A172 (cell line): ENCODE measurements at regions not wholly inside any gene's neighbourhood (a gene's known extent, or its start where the extent isn't known, plus 50 kb on each side); places are given as distances from the start of the nearest gene placed in this dataset.

ENCODE experiments used
- DNase-seq: peaks from one replicate; pipeline ENCODE4 v3.0.0-alpha.2; 2015; ENCODE audit warnings: low spot score

DNA sequence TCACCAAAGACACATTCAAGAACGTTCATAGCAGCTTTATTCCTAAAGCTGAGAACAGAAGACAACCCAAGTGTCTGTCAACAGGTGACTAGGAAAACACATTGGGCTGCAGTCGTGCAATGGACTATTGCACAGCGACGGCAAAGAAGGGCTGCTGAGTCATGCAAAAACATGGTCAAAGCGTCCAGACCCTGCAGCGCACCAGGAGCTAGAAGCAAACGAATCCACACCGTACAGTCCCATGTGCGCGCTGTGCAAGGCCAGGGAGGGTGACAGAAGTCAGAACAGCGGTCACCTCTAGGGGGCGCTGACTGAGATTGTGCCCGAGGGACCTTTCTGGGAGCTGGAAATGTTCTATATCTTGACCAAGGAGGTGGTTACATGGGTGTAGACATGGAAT is 266.4 kb downstream of the MAF start:
- DNase-seq, result no peak

DNA sequence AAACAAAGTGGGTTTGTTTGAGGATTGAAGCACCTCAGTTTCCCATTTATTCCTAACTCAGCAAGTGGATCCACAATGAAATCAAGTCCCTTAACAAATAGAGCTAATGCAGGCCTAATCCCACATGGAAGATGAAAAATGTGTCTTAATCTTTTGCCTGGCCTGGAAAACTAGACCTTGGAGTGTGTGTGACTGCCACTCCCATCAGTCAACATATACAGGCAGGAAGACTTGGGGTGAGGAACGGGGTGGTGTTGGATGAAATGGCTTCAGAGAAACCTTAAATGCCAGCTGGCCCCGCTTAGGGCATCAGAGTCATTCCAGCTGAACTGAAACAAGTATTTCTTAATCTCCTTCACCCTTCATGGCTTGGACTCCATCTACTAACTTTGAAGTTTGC is 269.5 kb downstream of the MAF start:
- no peak for DNase-seq

DNA sequence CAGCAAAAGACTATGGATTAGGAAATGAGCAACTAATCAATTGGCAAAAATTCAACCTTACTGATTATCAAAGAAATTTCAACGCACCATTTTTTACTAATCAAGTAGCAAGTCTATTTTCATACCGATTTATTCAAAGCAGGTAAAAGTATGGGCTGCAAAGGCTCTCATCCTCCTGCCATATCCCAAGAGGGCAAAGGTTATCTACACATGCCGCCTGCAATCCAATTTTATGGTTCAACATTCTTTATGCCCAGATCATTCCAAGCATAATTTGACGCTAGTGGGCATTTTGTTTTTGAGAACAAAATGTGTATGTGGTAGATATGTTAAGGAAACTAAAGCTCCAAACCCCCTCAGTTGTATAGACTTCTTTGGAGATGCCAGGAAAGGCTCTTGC is 270.6 kb downstream of the MAF start:
- DNase-seq, result no peak

DNA sequence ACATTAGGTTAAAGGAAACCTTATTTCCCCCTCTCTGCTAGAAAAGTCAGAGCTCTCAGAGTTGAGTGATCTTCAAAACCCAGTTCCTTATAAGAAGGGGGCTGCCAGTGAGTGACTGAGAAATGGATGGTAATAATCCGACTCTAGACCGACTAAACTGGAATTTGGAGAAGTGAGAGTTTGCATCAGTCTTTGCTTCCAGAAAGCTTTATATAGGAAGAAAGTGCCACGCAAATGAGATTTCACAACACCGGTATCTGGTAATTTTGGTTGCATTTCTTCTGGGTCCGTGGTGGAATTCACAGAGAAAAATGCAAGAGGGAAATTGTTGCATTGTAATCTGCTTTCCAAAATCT is 271.4 kb downstream of the MAF start:
- no peak for DNase-seq

DNA sequence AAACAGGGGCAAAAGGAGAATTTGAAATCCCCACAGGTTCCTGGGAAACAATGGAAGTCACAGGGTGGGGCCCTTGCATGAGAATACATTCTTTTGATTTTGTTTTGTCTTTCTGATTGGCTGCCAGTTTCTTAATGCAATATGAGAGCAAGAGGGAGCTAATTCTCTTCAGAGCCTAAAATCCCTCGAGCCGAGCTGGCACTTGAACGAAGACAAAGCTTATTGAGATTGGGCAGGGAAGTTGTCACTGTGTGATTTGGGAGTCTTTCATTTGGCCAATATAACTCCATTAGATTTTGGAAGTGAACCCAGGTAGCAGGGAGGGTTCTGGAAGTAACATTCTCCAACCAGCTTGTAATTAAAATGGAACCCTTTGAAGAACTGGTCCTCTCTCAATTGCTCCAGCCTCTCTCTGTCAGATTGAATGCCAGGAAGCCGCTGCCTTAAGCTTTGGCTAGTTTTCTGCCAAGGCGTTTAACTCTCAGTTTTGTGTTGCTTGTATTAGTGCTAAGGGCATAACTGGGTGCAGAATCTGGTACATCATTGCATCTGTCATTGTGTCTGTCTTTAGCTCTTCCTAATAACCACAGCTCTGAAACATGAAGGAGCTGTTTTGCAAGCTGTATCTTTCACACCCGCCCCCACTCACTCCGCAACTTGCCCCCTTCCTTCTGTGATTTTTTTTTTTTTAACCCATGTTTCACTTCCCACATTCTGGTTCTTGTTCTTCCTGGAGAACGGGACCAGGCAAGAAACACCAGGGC is 272.0 kb downstream of the MAF start:
- DNase-seq, result no peak

DNA sequence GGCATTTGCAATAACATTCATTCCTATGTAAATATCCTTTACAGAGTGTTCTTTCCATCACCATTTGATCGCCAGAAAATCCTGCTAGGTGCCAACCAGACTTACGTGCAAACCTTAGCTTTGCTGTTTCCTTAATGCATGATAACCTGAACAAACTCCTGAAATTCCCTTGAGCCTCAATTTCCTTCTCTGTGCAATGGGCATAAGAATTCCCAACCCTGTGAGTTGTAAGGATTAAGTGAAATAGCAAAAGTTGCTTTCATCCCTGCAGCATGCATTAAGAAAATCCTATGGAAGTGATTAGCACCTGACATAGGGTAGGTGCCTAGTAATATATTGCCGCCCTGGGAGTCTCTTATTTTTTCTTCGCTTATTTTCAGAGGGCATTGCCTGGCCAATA is 272.7 kb downstream of the MAF start:
- DNase-seq, result no peak

DNA sequence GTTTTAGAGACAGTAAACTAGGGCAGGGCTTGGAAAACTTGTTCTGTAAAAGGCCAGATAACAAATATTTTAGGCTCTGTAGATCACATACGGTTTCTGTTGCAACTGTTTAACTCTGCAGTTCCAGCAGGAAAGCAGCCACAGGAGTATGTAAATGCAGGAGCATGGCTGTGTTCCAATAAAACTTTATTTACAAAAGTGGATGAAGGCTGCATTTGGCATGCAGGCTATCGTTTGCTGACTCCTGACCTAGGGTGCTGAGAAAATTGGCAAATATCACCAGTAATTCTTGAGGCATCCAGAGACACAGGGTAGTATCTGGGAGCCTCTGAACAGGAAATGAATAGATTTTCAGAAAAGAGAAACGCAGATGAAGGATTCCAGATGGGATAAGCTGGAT is 274.0 kb downstream of the MAF start:
- no peak for DNase-seq

DNA sequence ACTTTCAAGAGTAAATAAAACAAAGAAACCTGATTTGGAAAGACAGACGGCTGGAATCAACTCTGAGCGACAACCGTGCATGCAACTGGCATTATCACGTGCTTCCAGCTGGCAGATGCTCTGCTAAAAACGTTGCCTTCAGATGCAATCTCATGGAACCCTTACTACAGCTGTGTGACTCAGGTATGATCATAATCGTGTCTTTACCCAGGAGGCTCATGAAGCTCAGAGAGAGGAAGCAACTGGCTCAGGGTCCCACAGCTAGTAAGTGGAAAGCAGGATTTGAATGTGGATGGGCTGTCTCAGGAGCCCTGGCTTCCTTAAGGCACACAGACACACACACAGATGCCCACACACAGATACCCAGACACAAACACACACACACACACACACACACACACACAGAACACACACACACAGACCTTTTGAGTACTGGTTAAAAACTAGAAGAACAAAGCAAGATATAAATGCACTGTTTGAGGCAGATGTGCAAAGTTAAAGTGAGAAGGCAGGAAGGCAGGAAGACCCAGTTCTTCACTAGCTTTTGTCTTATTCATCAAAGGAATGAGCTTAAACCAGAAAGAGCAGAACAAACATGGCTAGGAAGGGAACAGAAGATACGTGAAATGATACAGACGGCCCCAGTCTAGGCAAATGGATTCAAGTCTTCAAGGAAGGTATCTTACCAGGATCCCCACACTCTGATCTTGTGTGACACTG is 275.2 kb downstream of the MAF start:
- no peak for DNase-seq

DNA sequence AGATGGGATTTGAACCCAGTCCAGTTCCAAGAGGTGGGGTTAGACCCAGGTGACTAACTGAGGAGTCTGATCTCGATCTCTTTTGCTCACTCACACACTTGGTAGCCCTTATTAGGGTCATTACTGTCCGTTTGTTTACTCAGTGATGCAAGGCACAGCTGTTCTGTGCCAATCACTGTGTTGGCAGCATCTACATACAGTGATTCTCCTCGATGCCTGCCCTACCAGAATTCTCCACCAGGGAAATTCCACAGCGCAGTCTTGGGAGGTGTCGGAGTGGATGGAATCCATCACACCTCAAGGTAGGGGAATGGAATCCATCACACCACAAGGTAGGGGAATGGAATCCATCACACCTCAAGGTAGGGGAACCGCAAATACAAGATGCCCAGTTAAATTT is 279.6 kb downstream of the MAF start:
- DNase-seq, result no peak

DNA sequence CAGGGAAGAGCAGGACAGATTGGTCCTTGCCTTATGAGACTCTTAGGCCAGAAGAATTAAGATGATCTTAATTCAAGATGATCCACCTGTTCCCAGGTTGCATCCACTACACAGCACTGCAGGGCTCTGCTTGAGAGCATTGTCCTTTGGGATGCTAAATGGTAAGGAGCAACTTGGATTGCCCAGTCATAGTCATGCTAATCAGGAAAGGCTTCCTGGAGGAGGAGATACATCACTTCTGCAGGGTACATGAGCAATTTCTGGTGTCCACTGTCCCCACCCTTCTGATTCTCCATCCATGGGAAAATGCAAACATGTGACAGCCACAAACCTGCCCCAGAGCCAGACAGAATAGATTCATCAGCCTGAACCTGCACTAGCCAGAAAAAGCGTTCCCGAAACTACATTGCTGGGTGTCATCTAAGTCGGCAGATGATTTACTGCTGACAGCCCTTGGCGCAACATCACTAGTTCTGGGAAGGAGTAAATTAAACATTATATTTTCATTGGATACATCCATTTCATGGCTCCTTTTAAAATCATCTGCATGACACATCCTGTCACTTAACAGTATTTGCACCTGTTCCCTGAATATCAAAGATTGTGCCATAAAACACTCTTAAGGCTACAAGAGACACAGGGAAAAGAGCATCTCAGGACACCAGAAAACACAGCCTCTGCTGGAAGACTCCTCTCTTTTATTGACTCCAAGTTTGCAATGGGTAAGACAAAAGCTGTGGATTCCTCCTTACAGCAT is 282.2 kb downstream of the MAF start:
- DNase-seq, result no peak

DNA sequence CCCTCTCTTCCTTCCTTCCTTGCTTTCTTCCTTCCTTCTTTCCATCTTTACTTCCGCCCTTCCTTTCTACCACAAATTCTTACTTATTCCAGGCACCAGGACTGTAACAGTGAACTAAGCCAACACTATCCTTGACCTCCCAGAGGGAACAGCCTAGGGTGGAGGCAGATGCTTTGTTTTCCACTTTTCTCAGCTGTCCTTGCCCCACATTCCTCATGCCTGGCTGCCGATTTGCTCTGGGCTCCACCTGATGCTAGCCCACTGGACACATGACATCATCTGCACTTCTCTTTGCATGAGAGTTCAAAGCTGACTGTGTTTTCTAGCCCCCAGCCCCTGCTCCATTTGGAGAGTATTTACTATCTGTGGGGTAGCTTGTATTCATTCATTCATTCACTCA is 283.0 kb downstream of the MAF start:
- DNase-seq, result no peak

DNA sequence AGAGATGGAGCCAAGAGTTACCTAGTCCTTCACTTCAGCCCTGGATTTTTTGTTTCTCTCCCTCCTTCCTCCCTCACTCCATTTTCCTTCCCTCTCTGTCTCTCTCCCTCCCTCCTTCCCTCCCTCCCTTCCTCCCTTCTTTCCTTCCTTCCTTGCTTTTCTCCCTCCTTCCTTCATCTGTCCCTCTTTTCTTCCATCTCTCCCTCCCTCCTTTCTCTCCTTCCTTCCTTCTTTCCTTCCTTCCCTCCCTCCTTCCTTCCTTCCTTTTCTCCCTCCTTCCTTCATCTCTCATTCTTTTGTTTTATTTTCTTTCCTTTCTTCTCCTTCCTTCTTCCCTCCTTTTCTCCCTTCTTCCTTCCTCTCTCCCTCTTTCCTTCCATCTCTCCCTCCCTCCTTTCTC is 283.5 kb downstream of the MAF start:
- DNase-seq, result no peak

DNA sequence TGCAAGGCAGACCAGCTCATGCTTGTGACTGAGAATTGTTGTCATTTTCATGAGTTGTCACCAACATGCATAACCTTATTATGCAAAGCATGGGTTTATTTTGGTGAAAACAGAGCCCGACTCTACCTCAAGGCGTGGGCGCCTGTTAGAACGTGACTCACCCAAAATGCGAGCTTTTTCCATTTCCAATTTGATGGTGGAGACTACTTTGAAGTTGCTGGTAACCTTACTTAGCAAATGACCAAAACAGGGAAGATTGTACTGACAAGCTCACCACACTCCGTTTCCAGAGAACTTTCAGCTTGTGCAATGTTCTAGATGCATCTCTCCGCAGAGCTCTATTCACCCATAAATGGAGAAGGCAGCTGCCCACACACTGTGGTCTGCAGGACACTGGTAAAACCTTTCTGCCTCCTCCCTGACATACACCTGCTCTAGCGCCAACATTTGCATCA is 284.5 kb downstream of the MAF start:
- no peak for DNase-seq

DNA sequence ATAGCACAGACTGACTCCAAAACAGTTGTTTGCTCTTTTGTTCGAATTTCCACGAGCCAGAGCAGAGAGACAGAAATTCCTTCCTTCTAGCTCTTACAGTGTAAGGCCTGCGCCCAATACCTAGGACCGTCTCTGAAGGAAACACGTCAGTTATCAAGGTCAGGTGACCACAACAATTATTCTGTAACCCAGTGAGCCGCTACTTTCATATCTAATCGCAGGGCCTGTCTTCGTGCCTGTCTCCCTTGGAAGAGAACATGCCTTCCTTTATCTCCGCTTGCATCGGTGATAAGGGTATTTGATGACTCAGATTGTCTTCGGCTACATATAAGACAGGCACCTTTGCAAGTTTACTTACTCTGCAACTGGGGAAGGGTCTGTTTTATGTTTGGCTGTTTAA is 288.0 kb downstream of the MAF start:
- DNase-seq, result no peak

DNA sequence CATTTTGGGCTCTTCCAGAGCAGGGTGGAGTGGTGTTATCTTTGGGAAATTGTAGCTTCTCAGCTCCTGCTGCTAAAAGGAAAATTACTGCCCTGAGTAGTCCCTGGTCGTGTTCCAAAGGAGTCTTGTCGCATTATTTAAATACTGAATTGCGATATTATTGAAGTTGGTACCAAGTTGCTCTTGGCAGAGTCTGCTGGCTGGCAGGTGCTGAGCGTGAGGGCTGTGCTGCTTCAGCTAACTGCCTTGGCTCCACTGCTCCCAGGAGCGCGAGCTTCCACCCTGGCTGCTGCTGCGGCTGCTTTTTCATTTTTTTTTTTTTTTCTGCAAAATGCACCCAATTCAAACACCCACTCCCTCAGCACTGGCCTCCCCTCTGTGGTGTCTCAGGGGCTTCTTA is 289.8 kb downstream of the MAF start:
- DNase-seq, result no peak

DNA sequence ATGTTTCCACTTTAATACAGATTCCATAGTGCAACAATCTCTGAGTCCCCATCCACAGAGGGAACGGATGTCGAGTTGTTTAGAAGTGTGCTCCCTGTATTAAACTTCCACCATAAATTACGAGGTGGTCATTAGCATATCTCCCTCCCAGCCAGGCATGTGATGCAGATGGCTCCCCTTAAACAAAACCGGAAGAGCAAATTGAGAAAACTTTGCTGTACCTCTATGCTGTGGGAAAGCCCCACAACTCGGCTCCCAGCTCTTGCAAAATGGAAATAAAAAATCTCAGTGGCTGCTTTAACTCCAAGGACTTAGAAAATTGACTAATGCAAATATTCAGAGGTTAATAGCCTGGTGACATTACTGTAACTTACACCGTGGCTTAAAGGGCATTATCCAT is 290.9 kb downstream of the MAF start:
- no peak for DNase-seq

DNA sequence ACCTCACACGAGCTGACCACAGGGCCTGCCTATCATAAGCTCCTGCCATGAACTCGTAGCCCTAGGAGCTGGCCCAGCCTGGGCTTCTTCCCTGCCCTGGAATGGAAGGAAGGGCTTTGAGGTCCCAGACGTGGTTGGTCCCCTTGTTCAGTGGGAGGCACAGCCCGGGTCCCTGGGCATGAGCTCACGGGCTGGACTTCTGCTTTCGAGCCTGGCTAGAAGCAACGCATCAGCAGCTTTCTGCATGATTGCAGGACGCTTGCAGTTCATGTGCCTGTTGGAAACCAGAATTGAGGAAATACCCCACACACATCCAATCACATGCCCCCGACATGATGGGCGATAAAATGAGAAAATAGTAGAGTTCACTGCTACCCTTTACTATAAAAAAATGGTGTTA is 293.3 kb downstream of the MAF start:
- no peak for DNase-seq

DNA sequence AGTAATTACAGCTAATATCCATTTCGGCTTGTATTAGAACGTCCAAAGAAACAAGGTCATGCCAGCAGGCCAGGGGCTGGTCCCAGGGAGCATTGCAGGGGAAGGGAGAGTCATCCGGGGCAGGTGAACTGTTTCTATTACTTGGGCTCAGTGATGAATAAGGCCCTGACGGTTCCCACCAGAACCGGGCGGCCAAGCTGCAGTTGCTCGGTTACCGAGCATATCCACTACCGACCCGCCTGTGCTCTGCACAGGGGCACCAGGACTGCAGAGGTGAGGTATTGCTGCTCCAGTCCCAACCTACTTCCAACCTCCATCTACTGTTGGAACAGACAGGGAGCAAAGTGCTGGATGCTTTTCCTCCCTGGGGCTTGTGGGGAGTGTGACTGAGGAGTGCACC is 295.5 kb downstream of the MAF start:
- no peak for DNase-seq

DNA sequence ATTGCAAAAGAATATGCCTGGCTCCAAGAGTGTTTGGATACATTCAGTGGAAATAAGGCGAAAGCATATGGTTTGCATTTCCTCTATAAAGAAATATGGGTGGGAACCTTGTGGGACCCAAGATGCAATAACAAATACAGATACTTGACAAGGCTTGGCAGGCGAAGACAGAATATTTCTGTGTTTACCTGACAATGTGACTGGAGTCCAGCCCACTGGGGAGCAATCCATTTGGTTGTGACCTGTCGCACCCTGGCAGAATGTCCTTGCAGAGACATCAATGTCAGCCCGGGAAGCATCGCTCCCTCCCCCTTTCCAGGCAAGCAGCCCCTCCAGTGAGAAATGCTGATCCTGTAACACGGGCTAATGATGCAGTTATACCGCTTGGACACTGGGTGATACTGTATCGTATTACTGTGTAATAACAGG is 296.6 kb downstream of the MAF start:
- DNase-seq, result no peak

DNA sequence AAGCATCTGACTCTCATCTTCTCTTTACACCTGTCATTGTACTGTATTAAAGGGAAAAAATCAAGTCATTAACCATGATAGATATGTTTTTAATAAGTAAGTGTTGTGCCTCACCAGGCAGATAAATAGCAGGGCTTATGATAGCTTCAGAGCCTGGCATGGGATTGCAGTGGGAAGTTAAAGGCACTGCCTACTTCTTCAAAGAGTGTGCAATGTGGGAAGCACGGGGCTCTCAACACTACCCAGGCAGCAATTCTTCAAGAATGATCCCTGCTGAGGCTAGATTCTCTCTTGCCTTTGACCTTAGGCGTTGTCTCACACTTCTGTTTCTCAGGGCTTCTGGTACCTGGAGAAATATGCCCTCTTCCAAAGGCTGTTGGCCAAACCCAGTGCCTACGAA is 297.3 kb downstream of the MAF start:
- no peak for DNase-seq

DNA sequence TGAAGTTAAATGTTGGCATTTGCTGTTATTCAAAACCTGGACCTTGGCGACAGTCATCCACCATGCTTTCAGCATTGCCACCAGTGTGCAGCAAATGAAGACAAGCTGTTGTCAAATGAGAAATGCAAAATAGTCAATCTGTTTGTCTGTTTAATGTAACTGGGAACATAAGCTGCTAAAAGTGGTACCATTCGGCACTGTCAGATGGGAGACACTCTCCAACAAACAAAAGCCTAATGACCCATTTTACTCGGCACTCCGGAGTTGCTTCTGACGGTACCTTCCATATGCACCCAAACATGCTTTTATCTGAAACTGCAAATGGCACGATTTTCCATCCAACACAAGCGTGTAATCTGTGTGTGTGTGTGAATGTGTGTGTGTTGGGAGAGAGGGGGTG is 297.8 kb downstream of the MAF start:
- no peak for DNase-seq

DNA sequence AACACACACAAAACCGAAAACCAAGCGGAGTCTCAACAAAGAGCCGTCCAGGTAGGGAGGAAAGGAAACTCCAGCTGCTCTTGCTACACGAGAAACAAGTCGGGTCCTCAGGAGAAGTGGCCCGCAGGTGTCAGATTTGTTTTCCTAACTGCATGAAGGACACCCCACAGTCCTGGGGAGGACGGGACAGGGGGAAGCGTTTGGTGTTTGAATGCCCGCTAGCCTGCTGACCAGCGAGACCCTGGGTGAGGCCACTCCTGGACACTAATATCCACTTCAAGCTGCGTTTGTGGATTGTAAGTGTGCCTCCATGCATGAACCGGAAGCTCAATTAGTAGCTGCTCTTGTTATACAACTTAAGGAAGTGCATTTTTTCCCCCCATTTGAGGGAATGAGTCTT is 299.5 kb downstream of the MAF start:
- no peak for DNase-seq
